ENCODE measurements at regions not wholly inside any gene's neighbourhood (a gene's known extent, or its start where the extent isn't known, plus 50 kb on each side); places are given as distances from the start of the nearest gene placed in this dataset.

- TF ChIP-seq SP1 (IDR thresholded peaks at IDR 0.05), result no peak
- TF ChIP-seq FOXM1 (IDR thresholded peaks at IDR 0.05; ENCODE audit: borderline replicate concordance), result no peak
- no peak for TF ChIP-seq BHLHE40 (IDR thresholded peaks at IDR 0.05; ENCODE audit: borderline replicate concordance)
- TF ChIP-seq CTBP1 (IDR thresholded peaks at IDR 0.05; ENCODE audit: borderline replicate concordance), result no peak
- TF ChIP-seq ELF4 (IDR thresholded peaks at IDR 0.05), result no peak
- no peak for TF ChIP-seq FOXA1 (IDR thresholded peaks at IDR 0.05)
- no peak for TF ChIP-seq TARDBP (IDR thresholded peaks at IDR 0.05)
- no peak for TF ChIP-seq LEF1 (IDR thresholded peaks at IDR 0.05; ENCODE audit: borderline replicate concordance)
- no peak for TF ChIP-seq ZNF384 (IDR thresholded peaks at IDR 0.05)
- no peak for TF ChIP-seq PKNOX1 (IDR thresholded peaks at IDR 0.05)
- no peak for TF ChIP-seq SUZ12 (IDR thresholded peaks at IDR 0.05)
Measured at GRCh38 chr14:21993837-21994236, 320.2 kb upstream of the OR4E1 start.

All from HEK293T (cell line).